Muscle layer of duodenum (tissue), 2 donors: ENCODE measurements at regions not wholly inside any gene's neighbourhood (a gene's known extent, or its start where the extent isn't known, plus 50 kb on each side); places are given as distances from the start of the nearest gene placed in this dataset.
"Not testable (repeated sequence)": the region's sequence is repeated elsewhere in the genome, so short reads cannot be mapped to it uniquely, and the experiment has no call there.

Source experiments
- H3K27ac ChIP-seq: one replicate; pipeline ENCODE4 v1.7.0; 2013; ENCODE audit warnings: mild to moderate bottlenecking, low read length
- H3K27me3 ChIP-seq: one replicate; pipeline ENCODE4 v1.7.0; 2013; ENCODE audit warnings: low read depth, mild to moderate bottlenecking, control low read depth, low read length
- H3K36me3 ChIP-seq, 2 donors: one replicate each; pipeline ENCODE4 v1.7.0; 2013; ENCODE audit warnings: low read length in 2 of 2, control low read depth in 1 of 2, mild to moderate bottlenecking in 1 of 2; ENCODE audit not compliant: insufficient read depth in 2 of 2, control insufficient read depth in 1 of 2
- H3K4me1 ChIP-seq, 2 donors: one replicate each; pipeline ENCODE4 v1.7.0; 2013; ENCODE audit warnings: low read length in 2 of 2, mild to moderate bottlenecking in 2 of 2, control low read depth in 1 of 2, moderate library complexity in 1 of 2; ENCODE audit not compliant: insufficient read depth in 2 of 2, control insufficient read depth in 1 of 2
- H3K4me3 ChIP-seq, 2 donors: one replicate each; pipeline ENCODE4 v1.7.0; 2013; ENCODE audit warnings: low read length in 2 of 2, low read depth in 1 of 2, mild to moderate bottlenecking in 1 of 2
- H3K9me3 ChIP-seq, 2 donors: one replicate each; pipeline ENCODE4 v1.7.0; 2013; ENCODE audit warnings: low read length in 2 of 2, control low read depth in 1 of 2, mild to moderate bottlenecking in 1 of 2; ENCODE audit not compliant: control insufficient read depth in 1 of 2
- donor health status: healthy.

GRCh38 chr14:43399289-43399688 lies 1107.8 kb downstream of the FSCB start:
- Histone ChIP-seq H3K4me3 (no peak overlapping the region), H3K4me1 (no peaks in the 10 kb centered on the region), H3K27me3 (no peaks in the 10 kb centered on the region), H3K9me3 (peaks cover 0 to under 1% of the 10 kb centered on the region in 2 donors), H3K36me3 (no peaks in the 10 kb centered on the region), H3K27ac (no peak overlapping the region)

GRCh38 chr14:43370565-43370896 lies 1136.6 kb downstream of the FSCB start:
- H3K4me3 ChIP-seq, H3K27me3 ChIP-seq, H3K27ac ChIP-seq, H3K4me1 ChIP-seq, H3K9me3 ChIP-seq, H3K36me3 ChIP-seq: not testable (repeated sequence)

- H3K4me3 ChIP-seq = no peak overlapping the region
- H3K9me3 ChIP-seq = peaks cover 0 to 3% of the 10 kb centered on the region in 2 donors
Observed at GRCh38 chr14:43369710-43370564, 1137.1 kb downstream of the FSCB start.

DNA sequence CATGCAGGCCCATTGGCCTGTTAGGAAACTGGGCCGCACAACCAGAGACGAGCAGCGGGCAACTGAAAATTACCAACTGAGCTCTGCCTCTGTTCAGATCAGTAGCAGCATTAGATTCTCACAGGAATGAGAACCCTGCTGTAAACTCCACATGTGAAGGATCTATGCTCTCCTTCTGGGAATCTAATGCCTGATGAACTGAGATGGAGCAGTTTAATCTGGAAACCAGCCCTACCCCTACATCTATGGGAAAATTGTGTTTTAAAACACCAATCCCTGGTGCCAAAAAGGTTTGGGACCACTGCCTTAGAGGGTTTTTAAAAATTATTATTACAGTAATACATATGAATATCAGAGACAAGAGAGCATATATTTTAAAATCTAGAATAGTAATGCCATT lies 1144.5 kb downstream of the FSCB start:
- no peak overlapping the region for H3K27ac ChIP-seq
- H3K36me3 ChIP-seq = no peaks in the 10 kb centered on the region
- H3K4me1 ChIP-seq = no peaks in the 10 kb centered on the region
- no peaks in the 10 kb centered on the region for H3K27me3 ChIP-seq
- no peaks in the 10 kb centered on the region for H3K9me3 ChIP-seq
- H3K4me3 ChIP-seq = no peak overlapping the region

More at GRCh38 chr14:43369710-43370564, 1137.1 kb downstream of the FSCB start:
- no peaks in the 10 kb centered on the region for H3K36me3 ChIP-seq
- H3K27me3 ChIP-seq = no peaks in the 10 kb centered on the region
- no peak overlapping the region for H3K27ac ChIP-seq
- no peaks in the 10 kb centered on the region for H3K4me1 ChIP-seq

- H3K27ac ChIP-seq = no peak overlapping the region
- H3K4me3 ChIP-seq = no peak overlapping the region
- no peaks in the 10 kb centered on the region for H3K27me3 ChIP-seq
- no peaks in the 10 kb centered on the region for H3K36me3 ChIP-seq
- H3K9me3 ChIP-seq = no peaks in the 10 kb centered on the region
- H3K4me1 ChIP-seq = no peaks in the 10 kb centered on the region
Observed at GRCh38 chr14:43361751-43362150, 1145.3 kb downstream of the FSCB start.

GRCh38 chr14:43360239-43360638 lies 1146.8 kb downstream of the FSCB start:
- no peaks in the 10 kb centered on the region for H3K9me3 ChIP-seq
- no peaks in the 10 kb centered on the region for H3K36me3 ChIP-seq
- H3K27me3 ChIP-seq = no peaks in the 10 kb centered on the region
- H3K4me1 ChIP-seq = no peaks in the 10 kb centered on the region
- H3K4me3 ChIP-seq = no peak overlapping the region
- no peak overlapping the region for H3K27ac ChIP-seq

DNA sequence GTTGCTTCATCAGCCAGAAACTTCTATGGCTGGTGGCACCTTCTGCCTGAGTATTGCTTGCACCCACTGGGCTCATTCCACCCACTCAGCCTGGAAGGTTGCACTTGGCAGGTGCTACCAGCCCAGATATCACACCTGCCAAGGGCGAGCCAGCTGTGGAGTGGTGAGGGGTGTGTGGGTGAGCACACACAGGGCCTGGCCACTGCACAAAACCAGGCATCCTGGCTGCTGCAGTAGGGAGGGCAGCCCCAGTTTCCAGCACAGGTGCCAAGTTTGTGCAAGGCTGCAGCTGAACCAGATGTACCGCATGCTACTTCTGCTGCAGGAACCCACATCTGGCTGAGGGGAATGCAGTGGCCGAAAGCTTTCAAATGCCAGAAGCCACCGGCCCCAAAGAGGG lies 1147.8 kb downstream of the FSCB start:
- Histone ChIP-seq H3K27me3 (no peaks in the 10 kb centered on the region), H3K9me3 (no peaks in the 10 kb centered on the region), H3K4me3 (no peak overlapping the region), H3K27ac (no peak overlapping the region), H3K4me1 (no peaks in the 10 kb centered on the region), H3K36me3 (no peaks in the 10 kb centered on the region)

GRCh38 chr14:43356979-43357545 lies 1150.0 kb downstream of the FSCB start:
- no peaks in the 10 kb centered on the region for H3K4me1 ChIP-seq
- H3K4me3 ChIP-seq = no peak overlapping the region
- H3K27ac ChIP-seq = no peak overlapping the region
- H3K36me3 ChIP-seq = no peaks in the 10 kb centered on the region
- no peaks in the 10 kb centered on the region for H3K27me3 ChIP-seq
- no peaks in the 10 kb centered on the region for H3K9me3 ChIP-seq

- H3K4me1 ChIP-seq = no peaks in the 10 kb centered on the region
- no peak overlapping the region for H3K27ac ChIP-seq
Observed at GRCh38 chr14:43356382-43356781, 1150.7 kb downstream of the FSCB start.

GRCh38 chr14:43341921-43342320 lies 1165.2 kb downstream of the FSCB start:
- no peak overlapping the region for H3K27ac ChIP-seq
- H3K4me3 ChIP-seq = no peak overlapping the region

More at GRCh38 chr14:43356382-43356781, 1150.7 kb downstream of the FSCB start:
- Histone ChIP-seq H3K36me3 (no peaks in the 10 kb centered on the region), H3K9me3 (no peaks in the 10 kb centered on the region), H3K4me3 (no peak overlapping the region), H3K27me3 (no peaks in the 10 kb centered on the region)

DNA sequence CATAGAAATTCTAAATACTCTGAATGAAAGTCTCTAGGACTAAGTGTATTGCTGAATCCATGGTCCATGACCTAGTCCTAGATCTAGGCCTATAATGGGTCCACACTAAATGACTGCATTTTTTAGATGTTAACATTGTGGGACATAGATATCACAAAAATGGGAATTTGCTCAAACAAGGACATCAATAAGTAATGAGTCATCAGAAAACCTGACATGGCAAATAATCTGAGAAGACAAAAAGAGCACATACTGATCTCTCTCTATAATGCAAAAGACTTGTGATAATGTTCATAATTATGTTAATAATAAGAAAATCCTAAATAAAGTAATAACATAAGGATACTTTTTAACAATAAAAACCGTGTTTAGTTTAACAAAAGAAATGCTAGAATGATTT lies 1168.4 kb downstream of the FSCB start:
- no peaks in the 10 kb centered on the region for H3K36me3 ChIP-seq
- no peaks in the 10 kb centered on the region for H3K27me3 ChIP-seq
- H3K27ac ChIP-seq = no peak overlapping the region
- no peaks in the 10 kb centered on the region for H3K9me3 ChIP-seq
- H3K4me1 ChIP-seq = no peaks in the 10 kb centered on the region
- no peak overlapping the region for H3K4me3 ChIP-seq

More at GRCh38 chr14:43341921-43342320, 1165.2 kb downstream of the FSCB start:
- Histone ChIP-seq H3K27me3 (no peaks in the 10 kb centered on the region), H3K4me1 (no peaks in the 10 kb centered on the region), H3K36me3 (no peaks in the 10 kb centered on the region), H3K9me3 (no peaks in the 10 kb centered on the region)

DNA sequence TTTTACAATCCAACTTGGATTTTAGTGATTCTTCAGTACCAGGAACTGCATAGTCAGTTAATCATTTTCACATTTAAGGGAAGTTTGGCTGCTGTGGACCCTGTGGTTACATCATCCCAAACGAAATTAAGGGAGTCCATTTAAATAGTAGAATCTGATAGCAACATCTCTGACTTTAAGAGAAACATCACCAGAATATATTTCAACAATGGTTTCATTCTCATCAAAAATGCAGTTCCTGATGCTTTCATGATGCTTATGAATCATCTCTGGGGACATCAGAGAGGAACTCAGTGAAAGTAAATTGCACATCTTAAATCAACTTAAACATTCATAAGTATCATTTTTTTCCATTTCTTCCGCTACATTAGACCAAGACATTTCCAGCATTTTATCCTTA lies 1170.7 kb downstream of the FSCB start:
- Histone ChIP-seq H3K9me3 (no peaks in the 10 kb centered on the region), H3K27ac (no peak overlapping the region), H3K36me3 (no peaks in the 10 kb centered on the region)

More for the DNA sequence above, 1170.7 kb downstream of the FSCB start:
- Histone ChIP-seq H3K4me1 (no peaks in the 10 kb centered on the region), H3K4me3 (no peak overlapping the region), H3K27me3 (no peaks in the 10 kb centered on the region)
